Muscle of arm (tissue), 1 donor: ENCODE measurements at regions not wholly inside any gene's neighbourhood (a gene's known extent, or its start where the extent isn't known, plus 50 kb on each side); places are given as distances from the start of the nearest gene placed in this dataset.
"Not testable (repeated sequence)": the region's sequence is repeated elsewhere in the genome, so short reads cannot be mapped to it uniquely, and the experiment has no call there.

Experiments
- DNase-seq: peaks from one replicate; pipeline ENCODE4 v3.0.0-alpha.2; 2013

DNA sequence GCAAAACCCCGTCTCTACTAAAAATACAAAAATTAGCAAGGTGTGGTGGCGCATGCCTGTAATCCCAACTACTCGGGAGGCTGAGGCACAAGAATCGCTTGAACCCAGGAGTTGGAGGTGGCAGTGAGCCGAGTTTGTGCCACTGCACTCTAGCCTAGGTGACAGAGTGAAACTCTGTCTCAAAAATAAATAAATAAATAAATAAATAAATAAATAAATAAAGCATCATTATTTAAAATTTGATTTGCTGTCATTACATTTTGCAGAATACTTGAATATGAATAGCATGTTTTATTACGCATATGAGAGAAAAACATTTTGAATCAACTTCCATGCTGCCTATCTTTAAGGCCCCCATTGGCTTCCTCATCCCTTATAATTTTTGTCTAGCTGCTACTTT, 53.4 kb upstream of the MED14 start:
- DNase-seq: not testable (repeated sequence)

- no peak for DNase-seq
These were observed 57.1 kb upstream of the MED14 start for GRCh38 chrX:40792433-40792832.

- DNase-seq: not testable (repeated sequence)
These were observed 59.4 kb upstream of the MED14 start for GRCh38 chrX:40794829-40795130.

- DNase-seq: not testable (repeated sequence)
These were observed 64.4 kb upstream of the MED14 start for GRCh38 chrX:40799745-40800144.

GRCh38 chrX:40805404-40805803, 70.1 kb upstream of the MED14 start:
- DNase-seq: no peak

GRCh38 chrX:40806513-40807220, 71.3 kb upstream of the MED14 start:
- DNase-seq: no peak

DNA sequence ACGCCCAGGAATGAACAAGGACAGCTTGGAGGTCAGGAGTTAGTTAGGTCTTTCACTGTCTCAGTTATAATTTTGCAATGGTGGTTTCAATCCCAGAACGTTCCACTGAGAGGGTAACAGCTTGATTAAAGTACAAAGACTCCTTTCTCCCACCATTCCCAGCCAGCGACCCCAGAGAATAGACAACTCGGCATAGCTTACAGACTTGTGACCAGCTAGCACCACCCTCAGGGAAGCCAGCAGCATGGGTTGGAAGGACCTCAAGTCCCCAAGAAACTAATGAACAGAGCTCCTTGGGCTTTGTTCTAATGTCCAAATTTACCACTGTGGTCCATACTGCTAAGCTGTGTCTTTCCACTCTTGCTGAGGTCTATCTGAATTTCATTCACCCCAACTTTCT, 72.0 kb upstream of the MED14 start:
- DNase-seq: no peak

GRCh38 chrX:40808203-40808602, 72.9 kb upstream of the MED14 start:
- no peak for DNase-seq

DNA sequence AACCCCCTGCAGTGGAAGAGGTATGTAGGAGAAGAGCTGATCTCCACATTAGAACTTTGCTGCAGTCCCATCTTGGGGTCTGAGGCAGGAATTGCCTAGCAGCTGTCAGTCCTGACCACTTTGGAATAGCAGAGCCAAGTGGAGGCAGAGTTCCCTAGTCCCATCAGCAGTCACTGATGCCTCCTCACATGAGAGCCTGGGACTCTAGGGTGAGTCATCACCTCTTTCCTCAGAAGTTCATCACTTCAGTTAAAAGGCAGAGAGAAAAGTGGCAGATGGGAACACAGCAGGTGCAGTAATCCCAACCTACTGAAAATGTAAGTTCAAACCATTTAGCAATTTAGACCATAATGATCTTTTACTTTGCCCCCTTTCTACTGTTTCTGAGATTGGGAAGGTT, 73.9 kb upstream of the MED14 start:
- no peak for DNase-seq

DNA sequence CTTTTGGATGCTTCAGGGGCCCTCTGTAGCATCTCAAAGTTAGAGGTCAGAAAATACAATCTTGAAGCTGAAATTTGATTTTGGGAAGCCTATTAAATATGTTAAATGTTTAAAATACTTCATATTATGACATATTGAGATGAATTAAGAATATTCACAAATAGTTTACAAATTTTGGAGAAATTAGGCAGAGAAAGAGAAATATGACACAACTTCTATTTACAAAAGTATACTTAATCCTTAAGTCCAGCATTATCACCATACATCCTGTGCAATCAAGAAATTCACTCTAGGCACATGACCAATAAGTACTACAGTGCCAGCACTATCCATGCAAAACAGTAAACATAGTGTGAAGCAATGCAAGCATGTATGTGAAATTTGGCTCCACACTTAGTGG, 79.7 kb upstream of the MED14 start:
- DNase-seq: not testable (repeated sequence)

DNA sequence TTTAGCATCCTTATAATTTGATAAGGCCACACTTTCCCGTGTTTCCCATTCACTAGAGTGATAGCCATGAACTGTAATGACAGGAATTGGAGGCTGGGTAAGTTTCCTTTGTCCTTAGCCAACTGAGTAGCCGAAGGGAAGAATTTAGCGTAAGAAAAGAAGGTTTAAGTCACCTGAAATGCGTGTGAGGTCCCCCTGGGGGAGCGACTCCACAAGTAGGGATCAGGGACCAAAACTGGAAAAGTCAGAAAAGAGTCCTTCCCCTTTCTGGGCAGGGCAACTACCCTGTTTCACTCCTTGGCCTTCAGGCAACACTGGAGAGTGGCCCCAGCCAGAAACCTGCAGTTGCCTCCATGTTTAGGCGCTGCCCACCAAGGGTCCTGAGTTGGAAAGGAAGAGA, 81.6 kb upstream of the MED14 start:
- no peak for DNase-seq

DNA sequence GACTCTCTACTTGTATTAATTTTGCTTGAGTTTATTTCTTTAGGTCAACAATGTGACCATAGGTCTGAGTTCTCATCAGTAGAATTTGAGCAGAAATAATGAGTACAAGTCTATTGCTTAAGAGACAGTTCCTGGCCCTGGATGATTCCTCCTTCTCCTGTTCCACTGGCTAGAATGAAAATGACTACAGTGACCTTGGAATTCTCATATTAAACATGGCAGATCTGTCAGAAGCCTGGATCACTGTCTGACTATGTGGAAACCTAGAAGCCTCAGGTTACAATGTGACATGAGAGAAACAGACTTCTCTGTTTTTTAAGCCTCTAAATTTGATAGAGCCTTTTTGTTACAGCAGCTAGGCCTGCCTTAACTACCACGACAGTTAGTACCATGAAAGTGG, 82.9 kb upstream of the MED14 start:
- DNase-seq: no peak

DNA sequence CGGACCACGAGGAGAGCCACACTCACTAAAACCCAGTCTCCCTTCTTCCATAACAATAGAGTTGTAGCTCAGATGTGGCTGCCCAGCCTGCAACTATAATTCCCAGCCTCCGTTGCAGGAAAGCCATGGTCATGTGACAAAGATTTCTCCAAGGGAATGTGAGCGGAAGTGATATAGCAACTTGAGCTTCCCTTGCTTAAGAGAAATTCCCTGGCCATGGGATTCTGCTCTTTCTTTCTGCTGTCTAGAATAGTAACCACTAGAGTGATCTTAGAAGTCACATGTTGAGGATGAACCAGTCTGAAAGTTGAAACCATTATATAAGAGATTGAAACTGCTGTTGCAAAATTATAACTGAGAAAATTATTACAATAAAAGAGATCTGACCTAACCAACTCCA, 86.4 kb upstream of the MED14 start:
- DNase-seq: no peak

GRCh38 chrX:40827331-40827730, 92.0 kb upstream of the MED14 start:
- DNase-seq: no peak

GRCh38 chrX:40831750-40832149, 96.4 kb upstream of the MED14 start:
- no peak for DNase-seq

DNA sequence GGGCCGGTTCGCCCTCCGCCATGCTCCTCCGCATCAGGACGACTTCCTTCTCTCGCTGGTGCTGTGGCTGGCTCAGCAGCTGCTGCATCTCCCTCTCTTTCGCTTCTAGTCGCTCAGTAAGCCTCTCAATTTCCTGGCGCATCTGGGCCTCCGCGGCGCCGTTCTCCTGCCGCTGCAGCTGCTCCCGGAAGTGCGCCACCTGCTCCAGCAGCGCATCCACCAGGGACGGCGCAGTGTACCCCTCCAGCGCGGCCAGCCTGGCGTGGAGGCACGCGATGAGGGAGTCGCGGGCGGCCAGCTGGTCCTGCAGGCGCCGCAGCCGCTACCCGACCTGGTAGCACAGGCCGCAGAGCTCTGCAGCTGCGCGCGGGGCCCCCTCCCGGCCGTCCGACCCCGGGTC, 97.4 kb upstream of the MED14 start:
- no peak for DNase-seq

DNA sequence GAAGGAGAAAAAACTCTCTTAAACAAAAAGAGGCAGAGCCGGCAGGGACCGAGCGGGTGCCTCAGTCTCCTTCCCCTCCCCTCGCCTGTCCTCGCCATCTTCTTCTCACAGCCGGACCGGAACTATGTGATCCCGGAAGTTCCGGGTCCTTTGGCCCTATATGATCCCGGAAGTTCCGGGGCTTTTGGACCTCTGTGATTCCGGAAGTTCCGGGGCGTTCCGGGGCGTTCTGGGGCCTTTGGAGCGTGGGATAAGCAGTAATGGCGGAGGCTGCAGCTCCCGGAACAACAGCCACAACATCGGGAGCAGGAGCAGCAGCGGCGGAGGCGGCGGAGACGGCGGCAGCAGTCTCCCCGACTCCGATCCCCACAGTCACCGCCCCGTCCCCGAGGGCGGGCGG, 98.9 kb upstream of the MED14 start:
- no peak for DNase-seq

GRCh38 chrX:40835526-40835925, 100.2 kb upstream of the MED14 start:
- no peak for DNase-seq

DNA sequence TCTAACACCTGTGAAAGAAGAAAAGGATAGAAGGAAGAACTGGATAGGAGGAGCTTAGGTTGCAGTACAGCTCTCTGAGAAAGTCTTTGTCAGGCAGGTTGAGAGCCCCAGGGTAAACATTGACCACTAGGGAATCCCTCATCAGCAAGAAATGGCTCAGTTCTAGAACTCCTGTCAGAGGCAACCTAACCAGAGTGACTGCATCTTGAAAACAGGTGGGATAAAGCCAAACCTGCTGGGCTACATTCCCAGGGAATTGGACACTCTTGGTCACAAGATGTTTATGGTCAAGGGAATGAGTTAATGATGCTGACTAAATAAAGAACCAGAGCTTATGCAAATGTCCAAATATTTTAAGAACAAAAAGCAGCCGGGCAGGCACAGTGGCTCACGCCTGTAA, 108.3 kb upstream of the MED14 start:
- DNase-seq: no peak

DNA sequence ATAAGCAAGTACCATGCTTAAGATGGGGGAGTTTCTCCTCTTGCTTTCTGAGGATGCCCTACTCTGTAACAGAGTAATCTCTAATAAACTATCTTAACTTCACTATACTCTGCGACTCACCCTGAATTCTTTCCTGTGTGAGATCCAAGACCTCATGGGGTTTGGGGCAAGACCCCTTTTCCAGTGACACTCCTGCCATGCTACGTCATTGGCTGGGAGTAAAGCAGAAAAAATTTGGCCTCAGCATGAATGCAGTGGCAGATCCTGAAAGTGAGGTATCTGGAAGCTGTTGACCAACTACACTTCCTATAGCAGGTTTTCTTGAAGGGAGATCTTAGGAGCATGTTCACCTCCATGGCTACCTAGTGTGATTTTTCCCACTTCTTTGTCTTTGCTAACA, 109.1 kb upstream of the MED14 start:
- no peak for DNase-seq

DNA sequence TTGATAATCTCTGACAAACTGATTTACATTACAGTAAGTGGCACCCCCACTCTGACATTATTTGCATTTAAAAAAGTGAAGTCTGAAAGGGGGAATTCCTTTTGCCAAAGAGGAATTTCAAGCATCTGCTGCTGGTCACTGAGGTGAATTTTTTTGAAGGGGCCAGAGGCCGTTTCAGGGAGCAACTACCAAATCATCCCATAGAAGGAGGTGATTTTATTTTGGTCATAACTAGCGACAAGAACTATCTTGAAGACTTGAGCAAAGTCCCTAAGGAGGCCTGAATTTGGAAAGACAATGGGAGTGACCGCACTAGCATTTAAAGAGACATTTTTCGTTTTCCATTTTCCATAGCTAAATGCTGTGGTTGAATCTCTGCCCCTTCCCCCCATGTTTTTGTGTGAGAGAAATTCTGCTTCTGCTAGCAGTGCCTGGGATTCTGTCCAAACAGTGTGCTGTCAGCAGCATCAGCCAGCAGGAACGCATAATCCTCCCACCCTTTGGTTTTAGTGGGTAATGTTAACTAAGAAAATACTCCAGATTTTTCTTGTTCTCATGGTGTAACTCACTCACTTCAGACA, 110.1 kb upstream of the MED14 start:
- peak; percentile 87 for DNase-seq

- no peak for DNase-seq
These were observed 114.8 kb upstream of the MED14 start for GRCh38 chrX:40849906-40850823.

DNA sequence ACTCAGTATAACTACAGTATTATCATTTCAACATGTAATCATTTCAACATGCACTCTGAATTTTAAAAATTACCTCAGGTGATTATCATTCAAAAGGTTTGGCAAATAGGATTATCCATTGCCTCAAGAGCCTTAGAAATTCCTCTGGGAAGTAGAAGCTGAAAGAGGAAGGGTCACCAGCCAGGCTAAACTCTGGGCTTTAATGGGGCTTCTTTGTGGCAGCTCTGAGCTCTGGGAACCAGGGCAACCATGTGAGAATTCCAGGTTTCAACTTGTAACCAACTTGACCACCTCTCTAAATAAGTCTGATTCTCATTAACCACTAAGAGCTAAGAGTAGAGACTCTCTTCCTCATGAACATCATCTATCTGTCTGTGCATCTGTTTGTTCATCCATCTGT, 117.2 kb upstream of the MED14 start:
- DNase-seq: no peak
